IMR-90 (cell line): ENCODE measurements at regions not wholly inside any gene's neighbourhood (a gene's known extent, or its start where the extent isn't known, plus 50 kb on each side); places are given as distances from the start of the nearest gene placed in this dataset.

ENCODE experiments used
- ATAC-seq: fragments of 200-7000 bp; cut with Tn5 transposase; 2 replicates; pipeline ENCODE4 v1.9.1; 2020; ENCODE audit warnings: low read depth, mild to moderate bottlenecking, moderate library complexity
- BruUV-seq: library from RNA; stranded (reverse); fragments of 400-500 nt; replicated peaks from 2 replicates; lab custom pipeline; 2021; lab: Mats Ljungman, UMichigan
- CTCF ChIA-PET: fragments of 300-600 bp; formaldehyde crosslinking; extraction: SDS; loops from one replicate; lab custom pipeline; 2021; ENCODE audit warnings: antibody characterized with exemption; lab: Yijun Ruan, JAX
- POLR2A ChIA-PET: fragments of 300-600 bp; sonication (Branson Sonifier 250); formaldehyde crosslinking; loops from one replicate; lab custom pipeline; 2022; ENCODE audit warnings: antibody characterized with exemption; ENCODE audit not compliant: unreplicated experiment; lab: Charles Lee
- DNase-seq: peaks from one replicate; pipeline ENCODE4 v3.0.0; 2013
- H2AFZ ChIP-seq: replicated peaks from 2 replicates; pipeline ENCODE3; 2013; ENCODE audit warnings: low read length, mild to moderate bottlenecking; ENCODE audit not compliant: poor library complexity
- H2AK5ac ChIP-seq: 2 replicates; pipeline ENCODE4 v1.6.1; 2013; ENCODE audit warnings: low read depth, low read length, inconsistent platforms
- H2AK9ac ChIP-seq: replicated peaks from 2 replicates; pipeline ENCODE3; 2013; ENCODE audit warnings: mild to moderate bottlenecking, low read depth, low read length, moderate library complexity; ENCODE audit not compliant: poor library complexity
- H2BK120ac ChIP-seq: 2 replicates; pipeline ENCODE4 v1.6.1; 2013; ENCODE audit warnings: low read depth, low read length, inconsistent platforms
- H2BK15ac ChIP-seq: 3 replicates; pipeline ENCODE4 v1.6.1; 2013; ENCODE audit warnings: low read depth, low read length, inconsistent platforms
- H2BK20ac ChIP-seq: 2 replicates; pipeline ENCODE4 v1.6.1; 2013; ENCODE audit warnings: low read depth, mild to moderate bottlenecking, inconsistent platforms, low read length, moderate library complexity
- H2BK5ac ChIP-seq: 2 replicates; pipeline ENCODE4 v1.6.1; 2013; ENCODE audit warnings: mild to moderate bottlenecking, low read depth, low read length, inconsistent platforms; ENCODE audit not compliant: poor library complexity, severe bottlenecking
- H3K14ac ChIP-seq: replicated peaks from 2 replicates; pipeline ENCODE4 v1.6.1; 2013; ENCODE audit warnings: low read depth, low read length, inconsistent platforms
- H3K18ac ChIP-seq: 2 replicates; pipeline ENCODE4 v1.6.1; 2013; ENCODE audit warnings: low read depth, low read length, control low read depth
- H3K23ac ChIP-seq: 2 replicates; pipeline ENCODE4 v1.6.1; 2013; ENCODE audit warnings: low read depth, low read length, inconsistent platforms
- H3K27ac ChIP-seq: 2 replicates; pipeline ENCODE4 v1.5.1; 2013; ENCODE audit warnings: mild to moderate bottlenecking, control low read depth, low read length; ENCODE audit not compliant: insufficient read depth
- H3K27me3 ChIP-seq: 2 replicates; pipeline ENCODE4 v1.6.1; 2013; ENCODE audit warnings: low read length; ENCODE audit not compliant: control insufficient read depth, insufficient read depth
- H3K36me3 ChIP-seq: 2 replicates; pipeline ENCODE4 v1.6.1; 2013; ENCODE audit warnings: low read length, mixed read lengths; ENCODE audit not compliant: control insufficient read depth, insufficient read depth
- H3K4ac ChIP-seq: 2 replicates; pipeline ENCODE4 v1.6.1; 2013; ENCODE audit warnings: low read depth, low read length, inconsistent platforms
- H3K4me1 ChIP-seq: 2 replicates; pipeline ENCODE4 v1.6.1; 2013; ENCODE audit warnings: low read length, mixed read lengths; ENCODE audit not compliant: control insufficient read depth, insufficient read depth
- H3K4me2 ChIP-seq: 2 replicates; pipeline ENCODE4 v1.6.1; 2013; ENCODE audit warnings: low read depth, mild to moderate bottlenecking, control low read depth, low read length, moderate library complexity
- H3K4me3 ChIP-seq: 2 replicates; pipeline ENCODE4 v1.5.1; 2013; ENCODE audit warnings: low read depth, mild to moderate bottlenecking, control low read depth, low read length, moderate library complexity; ENCODE audit not compliant: insufficient read depth
- H3K56ac ChIP-seq: 2 replicates; pipeline ENCODE4 v1.6.1; 2013; ENCODE audit warnings: low read length, inconsistent platforms; ENCODE audit not compliant: insufficient read depth; ENCODE audit errors: extremely low read depth
- H3K79me1 ChIP-seq, 2 experiments: 2 replicates each; pipeline ENCODE4 v1.6.1; 2013; ENCODE audit warnings: low read length in 2 of 2, inconsistent platforms in 1 of 2, low read depth in 1 of 2
- H3K9ac ChIP-seq: 2 replicates; pipeline ENCODE4 v1.6.1; 2013; ENCODE audit warnings: low read depth, low read length, control low read depth
- H3K9me1 ChIP-seq: 2 replicates; pipeline ENCODE4 v1.6.1; 2013; ENCODE audit warnings: low read length, inconsistent platforms; ENCODE audit not compliant: insufficient read depth
- H3K9me3 ChIP-seq: 2 replicates; pipeline ENCODE4 v1.6.1; 2013; ENCODE audit warnings: low read length; ENCODE audit not compliant: control insufficient read depth, insufficient read depth
- H4K20me1 ChIP-seq: 2 replicates; pipeline ENCODE4 v1.6.1; 2013; ENCODE audit warnings: low read length, inconsistent platforms; ENCODE audit not compliant: insufficient read depth
- H4K5ac ChIP-seq: 2 replicates; pipeline ENCODE4 v1.6.1; 2013; ENCODE audit warnings: mild to moderate bottlenecking, low read depth, low read length, control low read depth
- H4K8ac ChIP-seq, 2 experiments: 2 replicates each; pipeline ENCODE4 v1.6.1; 2013; ENCODE audit warnings: low read depth in 2 of 2, low read length in 2 of 2, control low read depth in 1 of 2, inconsistent platforms in 1 of 2
- H4K91ac ChIP-seq: 2 replicates; pipeline ENCODE4 v1.6.1; 2013; ENCODE audit warnings: low read depth, low read length, inconsistent platforms; ENCODE audit not compliant: insufficient read depth
- CTCF ChIP-seq: conservative IDR thresholded peaks from 2 replicates; pipeline ENCODE4 v1.5.1; 2012; ENCODE audit warnings: mild to moderate bottlenecking, low read depth, low read length, improper control_type of control experiment
- MAFK ChIP-seq: IDR thresholded peaks from 2 replicates; pipeline ENCODE4 v1.6.1; 2012; ENCODE audit warnings: low read depth, low read length, improper control_type of control experiment
- MAZ ChIP-seq: IDR thresholded peaks from 2 replicates; pipeline ENCODE4 v1.6.1; 2012; ENCODE audit warnings: low read depth, mild to moderate bottlenecking, low read length, improper control_type of control experiment, moderate library complexity, borderline replicate concordance
- MXI1 ChIP-seq: IDR thresholded peaks from 2 replicates; pipeline ENCODE4 v1.6.1; 2012; ENCODE audit warnings: low read depth, mild to moderate bottlenecking, low read length, moderate library complexity, borderline replicate concordance
- WGBS, 2 experiments: methylation state at CpG; one replicate each; pipeline versions ENCODE4 v1.1.5 to v1.1.7; 2013; ENCODE audit warnings: missing lambda C conversion rate in 2 of 2; ENCODE audit not compliant: insufficient read length in 1 of 2; ENCODE audit errors: extremely low coverage in 2 of 2; 5-methylcytosine and 5-hydroxymethylcytosine counted together
- dilution Hi-C: fragments of 300-500 bp; cut with HindIII; formaldehyde crosslinking; loops from one replicate; pipeline ENCODE4 v1.14.3; 2018; ENCODE audit warnings: low sequenced_read_pairs; ENCODE audit not compliant: unreplicated experiment
- in situ Hi-C: fragments of 300-500 bp; cut with MboI; formaldehyde crosslinking; loops from 3 replicates; pipeline ENCODE4 v1.14.3; 2019; ENCODE audit warnings: low sequenced_read_pairs, inconsistent platforms, mixed read lengths
- intact Hi-C: fragments of 100-400 bp; cut with micrococcal nuclease; formaldehyde crosslinking; loops from 2 replicates; pipeline ENCODE4 v1.10.0; 2022

GRCh38 chr3:23656199-23656598 lies 149.6 kb upstream of the UBE2E1 start:
- Histone ChIP-seq H2AFZ (no peak overlapping the region), H3K18ac (no peak overlapping the region), H4K8ac (no peak overlapping the region), H2AK5ac (no peak overlapping the region), H2BK120ac (no peak overlapping the region), H2BK15ac (no peak overlapping the region), H2AK9ac (no peak overlapping the region), H4K91ac (no peak overlapping the region), H3K9me3 (peaks cover 4% of the 10 kb centered on the region; the same call in 1 of the 2 replicates), H3K27me3 (peaks cover 1% of the 10 kb centered on the region; the same call in 1 of the 2 replicates), H3K14ac (no peak overlapping the region), H3K4me2 (no peak overlapping the region), H4K20me1 (no peaks in the 10 kb centered on the region), H2BK5ac (no peak overlapping the region), H3K79me1 (no peaks in the 10 kb centered on the region), H3K4me3 (no peak overlapping the region), H3K36me3 (no peaks in the 10 kb centered on the region), H4K5ac (no peak overlapping the region), H2BK20ac (no peak overlapping the region), H3K27ac (no peak overlapping the region), H3K4ac (no peak overlapping the region), H3K56ac (no peak overlapping the region), H3K9ac (no peak overlapping the region), H3K9me1 (no peaks in the 10 kb centered on the region), H3K4me1 (no peaks in the 10 kb centered on the region; the same call in 1 of the 2 replicates), H3K23ac (no peak overlapping the region)
- in situ Hi-C loops: no loop called here
- intact Hi-C loops: no loop called here
- ATAC-seq (no peak), DNase-seq (no peak)
- POLR2A ChIA-PET: no interaction called here
- CTCF ChIA-PET: interaction anchor here (0.5 kb wide), 1 partner anchor 10 kb away, joined by 3 read pairs; no protein-coding TSS in a partner anchor
- dilution Hi-C loops: no loop called here
- TF ChIP-seq MXI1: no peak
- TF ChIP-seq CTCF: no peak
- no peak for TF ChIP-seq MAFK
- no peak for TF ChIP-seq MAZ
- no TSS peak for BruUV-seq
- WGBS, 2 experiments: no CpG with 5 or more reads among the region's 5 CpGs
